ENCODE measurements at regions not wholly inside any gene's neighbourhood (a gene's known extent, or its start where the extent isn't known, plus 50 kb on each side); places are given as distances from the start of the nearest gene placed in this dataset.

DNA sequence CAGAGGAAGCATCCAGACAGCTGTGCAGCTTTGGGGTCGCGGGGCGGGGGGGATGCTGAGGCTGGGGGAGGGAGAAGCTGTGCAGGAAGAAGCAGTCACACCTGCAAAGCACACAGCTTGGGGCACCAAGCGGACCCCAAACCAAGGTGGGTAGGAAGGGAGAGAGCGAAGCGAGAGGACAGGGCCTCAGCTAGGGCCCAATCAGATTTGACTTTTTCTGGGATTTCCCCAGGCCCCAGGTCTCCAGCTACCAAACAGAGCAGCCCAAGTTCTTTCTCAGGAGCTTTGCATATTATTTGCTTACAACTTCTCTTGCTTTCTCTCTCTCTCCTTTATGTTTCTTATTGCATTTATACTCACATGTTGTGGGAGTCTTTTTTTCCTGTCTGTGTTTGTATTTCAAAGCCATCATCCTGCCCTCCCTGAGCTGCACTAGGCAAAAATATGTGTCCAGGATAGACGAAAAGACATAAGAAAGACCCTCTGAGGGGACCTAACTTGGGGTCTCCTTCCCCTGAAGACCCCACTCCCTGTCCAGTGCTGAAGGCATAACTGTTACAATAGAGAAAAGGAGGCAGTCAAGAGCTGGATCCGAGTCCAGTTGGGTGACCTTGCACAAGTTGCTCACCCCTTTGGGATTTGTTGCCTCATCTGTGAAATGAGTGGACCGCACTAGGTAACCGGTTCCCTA is 50.6 kb upstream of the SMNDC1 start:
- TF ChIP-seq, protein P1, sequence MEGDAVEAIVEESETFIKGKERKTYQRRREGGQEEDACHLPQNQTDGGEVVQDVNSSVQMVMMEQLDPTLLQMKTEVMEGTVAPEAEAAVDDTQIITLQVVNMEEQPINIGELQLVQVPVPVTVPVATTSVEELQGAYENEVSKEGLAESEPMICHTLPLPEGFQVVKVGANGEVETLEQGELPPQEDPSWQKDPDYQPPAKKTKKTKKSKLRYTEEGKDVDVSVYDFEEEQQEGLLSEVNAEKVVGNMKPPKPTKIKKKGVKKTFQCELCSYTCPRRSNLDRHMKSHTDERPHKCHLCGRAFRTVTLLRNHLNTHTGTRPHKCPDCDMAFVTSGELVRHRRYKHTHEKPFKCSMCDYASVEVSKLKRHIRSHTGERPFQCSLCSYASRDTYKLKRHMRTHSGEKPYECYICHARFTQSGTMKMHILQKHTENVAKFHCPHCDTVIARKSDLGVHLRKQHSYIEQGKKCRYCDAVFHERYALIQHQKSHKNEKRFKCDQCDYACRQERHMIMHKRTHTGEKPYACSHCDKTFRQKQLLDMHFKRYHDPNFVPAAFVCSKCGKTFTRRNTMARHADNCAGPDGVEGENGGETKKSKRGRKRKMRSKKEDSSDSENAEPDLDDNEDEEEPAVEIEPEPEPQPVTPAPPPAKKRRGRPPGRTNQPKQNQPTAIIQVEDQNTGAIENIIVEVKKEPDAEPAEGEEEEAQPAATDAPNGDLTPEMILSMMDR (IDR thresholded peaks at IDR 0.05; ENCODE audit: insufficient read depth in 1 of 2, low read depth in 1 of 2, low read length in 1 of 2, severe bottlenecking in 1 of 2, unreplicated experiment in 1 of 2): no peak
- BruUV-seq (replicated peaks): no TSS peak
- no peaks in the 10 kb centered on the region for H3K9me3 Mint-ChIP-seq (ENCODE audit: unreplicated experiment)

DNA sequence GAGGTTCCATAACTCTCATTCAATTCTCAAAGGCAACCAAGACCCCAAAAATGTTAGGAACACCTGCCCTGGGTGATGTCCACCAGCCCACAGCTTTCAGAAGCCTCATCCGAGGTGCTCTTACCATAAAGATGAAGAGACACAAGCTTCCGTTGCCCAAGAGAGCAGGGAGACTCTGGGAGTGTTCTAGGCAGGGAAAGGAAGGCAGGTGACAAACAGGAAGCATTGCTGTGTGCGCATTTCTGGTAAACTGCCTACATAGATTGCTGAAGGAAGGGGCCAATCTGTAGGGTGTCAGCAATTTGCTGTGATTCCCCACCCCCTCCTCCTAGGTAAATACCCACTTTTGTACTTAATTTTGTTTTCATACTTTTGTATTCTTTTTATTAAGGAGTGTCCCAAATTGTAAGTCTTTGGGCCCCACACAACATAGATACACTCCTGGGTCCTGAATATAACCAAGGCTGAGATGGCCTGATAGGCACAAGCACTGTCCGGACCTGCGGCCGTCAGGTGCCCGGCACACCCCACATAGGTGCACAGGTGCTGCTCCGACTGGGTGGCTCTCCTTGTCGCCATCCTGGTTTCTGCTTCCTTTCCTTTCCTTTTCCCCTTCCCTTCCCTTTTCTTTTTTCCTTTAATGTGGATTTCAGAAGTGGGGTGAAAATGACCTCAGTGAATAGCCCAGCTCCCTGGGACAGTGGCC is 51.4 kb upstream of the SMNDC1 start:
- Mint-ChIP-seq H3K9me3 (ENCODE audit: unreplicated experiment) (no peaks in the 10 kb centered on the region), H3K27me3 (ENCODE audit: insufficient read depth, unreplicated experiment) (no peaks in the 10 kb centered on the region), H3K27ac (ENCODE audit: unreplicated experiment) (no peak overlapping the region), H3K36me3 (ENCODE audit: insufficient read depth, unreplicated experiment) (no peaks in the 10 kb centered on the region), H3K4me3 (ENCODE audit: unreplicated experiment) (no peak overlapping the region), H3K4me1 (ENCODE audit: low read depth, unreplicated experiment) (peaks cover 7% of the 10 kb centered on the region)
- no peak for DNase-seq
- Histone ChIP-seq H3K36me3 (ENCODE audit: control insufficient read depth, insufficient read depth, low read length) (no peaks in the 10 kb centered on the region), H3K9me3 (no peaks in the 10 kb centered on the region), H3K4me1 (peaks cover 35% of the 10 kb centered on the region), H3K4me3 (ENCODE audit: low read depth, low read length) (no peak overlapping the region), H3K27me3 (replicated peaks; ENCODE audit: control insufficient read depth, insufficient read depth, low read length) (no peaks in the 10 kb centered on the region)
- CTCF ChIA-PET: interaction anchor here (0.6 kb wide), 2 partner anchors 18 to 50 kb away, joined by 4 to 5 read pairs; no protein-coding TSS in a partner anchor
- POLR2A ChIA-PET: no interaction called here
- TF ChIP-seq, protein P1 (IDR thresholded peaks at IDR 0.05; ENCODE audit: insufficient read depth in 1 of 2, low read depth in 1 of 2, low read length in 1 of 2, severe bottlenecking in 1 of 2, unreplicated experiment in 1 of 2): no peak
- intact Hi-C loops (cut with micrococcal nuclease; ENCODE audit: unreplicated experiment): loop anchor here (10.0 kb wide), 1 partner anchor 59 kb away; no protein-coding TSS in a partner anchor
- no TSS peak for BruUV-seq (replicated peaks)

More for the DNA sequence above, 50.6 kb upstream of the SMNDC1 start:
- Histone ChIP-seq H3K4me3 (ENCODE audit: low read depth, low read length) (no peak overlapping the region), H3K9me3 (no peaks in the 10 kb centered on the region), H3K4me1 (peaks cover 35% of the 10 kb centered on the region), H3K27me3 (replicated peaks; ENCODE audit: control insufficient read depth, insufficient read depth, low read length) (no peaks in the 10 kb centered on the region), H3K36me3 (ENCODE audit: control insufficient read depth, insufficient read depth, low read length) (no peaks in the 10 kb centered on the region)
- Mint-ChIP-seq H3K36me3 (ENCODE audit: insufficient read depth, unreplicated experiment) (no peaks in the 10 kb centered on the region), H3K4me3 (ENCODE audit: unreplicated experiment) (no peak overlapping the region), H3K27me3 (ENCODE audit: insufficient read depth, unreplicated experiment) (no peaks in the 10 kb centered on the region), H3K27ac (ENCODE audit: unreplicated experiment) (no peak overlapping the region), H3K4me1 (ENCODE audit: low read depth, unreplicated experiment) (peaks cover 7% of the 10 kb centered on the region)
- no peak for DNase-seq
- intact Hi-C loops (cut with micrococcal nuclease; ENCODE audit: unreplicated experiment): loop anchor here (10.0 kb wide), 1 partner anchor 60 kb away; no protein-coding TSS in a partner anchor
- POLR2A ChIA-PET: no interaction called here
- CTCF ChIA-PET: interaction anchor here (0.6 to 1.0 kb wide), 4 partner anchors 13 to 50 kb away, joined by 3 to 7 read pairs (median 4); no protein-coding TSS in a partner anchor

DNA sequence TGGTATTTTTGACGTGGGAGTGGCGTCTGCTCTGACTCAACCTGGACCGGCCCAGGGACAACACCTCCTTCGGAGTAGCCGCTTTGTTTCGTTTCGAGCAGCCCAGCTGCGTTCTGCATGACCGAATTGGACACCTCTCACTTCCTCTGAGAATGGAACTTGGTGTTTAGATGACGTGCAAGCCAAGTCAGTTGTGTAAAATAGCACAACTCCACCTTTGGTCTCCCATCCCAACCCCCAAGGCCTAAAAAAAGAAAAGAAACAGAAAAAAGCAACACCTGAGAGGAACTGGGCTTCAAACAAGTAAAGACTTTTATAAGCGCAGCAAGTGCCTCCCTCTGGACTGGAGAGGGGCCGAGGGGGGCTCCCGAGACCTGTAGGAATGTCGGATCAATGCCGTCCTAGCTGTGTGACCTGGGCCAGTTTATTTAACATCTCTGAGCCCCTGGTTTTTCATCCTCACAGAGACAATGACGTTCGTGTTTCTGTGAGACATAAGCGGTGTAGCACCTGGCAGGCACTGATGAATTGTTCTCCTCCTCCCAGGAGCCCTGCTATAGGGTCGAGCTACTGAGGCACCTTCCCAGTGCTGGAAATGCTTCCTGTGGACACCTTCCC is 52.0 kb upstream of the SMNDC1 start:
- Histone ChIP-seq H3K4me3 (ENCODE audit: low read depth, low read length) (no peak overlapping the region), H3K27me3 (replicated peaks; ENCODE audit: control insufficient read depth, insufficient read depth, low read length) (no peaks in the 10 kb centered on the region), H3K9me3 (no peaks in the 10 kb centered on the region), H3K4me1 (peaks cover 35% of the 10 kb centered on the region), H3K36me3 (ENCODE audit: control insufficient read depth, insufficient read depth, low read length) (no peaks in the 10 kb centered on the region)
- TF ChIP-seq, protein P1 (IDR thresholded peaks at IDR 0.05; ENCODE audit: insufficient read depth in 1 of 2, low read depth in 1 of 2, low read length in 1 of 2, severe bottlenecking in 1 of 2, unreplicated experiment in 1 of 2): no peak
- Mint-ChIP-seq H3K9me3 (ENCODE audit: unreplicated experiment) (no peaks in the 10 kb centered on the region), H3K27me3 (ENCODE audit: insufficient read depth, unreplicated experiment) (no peaks in the 10 kb centered on the region), H3K4me1 (ENCODE audit: low read depth, unreplicated experiment) (peaks cover 10% of the 10 kb centered on the region), H3K36me3 (ENCODE audit: insufficient read depth, unreplicated experiment) (no peaks in the 10 kb centered on the region), H3K4me3 (ENCODE audit: unreplicated experiment) (no peak overlapping the region), H3K27ac (ENCODE audit: unreplicated experiment) (no peak overlapping the region)
- intact Hi-C loops (cut with micrococcal nuclease; ENCODE audit: unreplicated experiment): loop anchor here (10.0 kb wide), 1 partner anchor 58 kb away; no protein-coding TSS in a partner anchor
- BruUV-seq (replicated peaks): no TSS peak
- ChIA-PET POLR2A (no interaction called here), CTCF (no interaction called here)
- no peak for DNase-seq

Data from Caco-2 (cell line).